ENCODE measurements at regions not wholly inside any gene's neighbourhood (a gene's known extent, or its start where the extent isn't known, plus 50 kb on each side); places are given as distances from the start of the nearest gene placed in this dataset.
A peak's percentile ranks its signal among the peaks of the same experiment; 100 is the strongest.

- H3K4me1 ChIP-seq (ENCODE audit: control insufficient read depth, insufficient read depth, low read length, unreplicated experiment): no peaks in the 10 kb centered on the region
- no peaks in the 10 kb centered on the region for H3K27me3 ChIP-seq (ENCODE audit: insufficient read depth, low read length)
- H3K4me3 ChIP-seq (ENCODE audit: low read depth, low read length): no peak overlapping the region
- H3K79me2 ChIP-seq (ENCODE audit: control insufficient read depth, insufficient read depth, low read length, unreplicated experiment): no peaks in the 10 kb centered on the region
- H3K36me3 ChIP-seq (ENCODE audit: insufficient read depth, low read length): no peaks in the 10 kb centered on the region
- H2AFZ ChIP-seq (ENCODE audit: low read length, unreplicated experiment): no peak overlapping the region
- no peak overlapping the region for H3K27ac ChIP-seq (ENCODE audit: low read depth, low read length)
Measured at GRCh38 chr6:122151763-122152162, 247.7 kb upstream of the HSF2 start.

- H3K79me2 ChIP-seq (ENCODE audit: control insufficient read depth, insufficient read depth, low read length, unreplicated experiment): no peaks in the 10 kb centered on the region
Measured at GRCh38 chr6:122153557-122153956, 245.9 kb upstream of the HSF2 start.

GRCh38 chr6:122154155-122154554 is 245.3 kb upstream of the HSF2 start:
- H2AFZ ChIP-seq (ENCODE audit: low read length, unreplicated experiment): no peak overlapping the region
- H3K4me3 ChIP-seq (ENCODE audit: low read depth, low read length): no peak overlapping the region

More at GRCh38 chr6:122153557-122153956, 245.9 kb upstream of the HSF2 start:
- Histone ChIP-seq H3K27ac (ENCODE audit: low read depth, low read length) (no peak overlapping the region), H3K36me3 (ENCODE audit: insufficient read depth, low read length) (no peaks in the 10 kb centered on the region), H3K4me3 (ENCODE audit: low read depth, low read length) (no peak overlapping the region), H2AFZ (ENCODE audit: low read length, unreplicated experiment) (no peak overlapping the region), H3K27me3 (ENCODE audit: insufficient read depth, low read length) (no peaks in the 10 kb centered on the region), H3K4me1 (ENCODE audit: control insufficient read depth, insufficient read depth, low read length, unreplicated experiment) (no peaks in the 10 kb centered on the region)

DNA sequence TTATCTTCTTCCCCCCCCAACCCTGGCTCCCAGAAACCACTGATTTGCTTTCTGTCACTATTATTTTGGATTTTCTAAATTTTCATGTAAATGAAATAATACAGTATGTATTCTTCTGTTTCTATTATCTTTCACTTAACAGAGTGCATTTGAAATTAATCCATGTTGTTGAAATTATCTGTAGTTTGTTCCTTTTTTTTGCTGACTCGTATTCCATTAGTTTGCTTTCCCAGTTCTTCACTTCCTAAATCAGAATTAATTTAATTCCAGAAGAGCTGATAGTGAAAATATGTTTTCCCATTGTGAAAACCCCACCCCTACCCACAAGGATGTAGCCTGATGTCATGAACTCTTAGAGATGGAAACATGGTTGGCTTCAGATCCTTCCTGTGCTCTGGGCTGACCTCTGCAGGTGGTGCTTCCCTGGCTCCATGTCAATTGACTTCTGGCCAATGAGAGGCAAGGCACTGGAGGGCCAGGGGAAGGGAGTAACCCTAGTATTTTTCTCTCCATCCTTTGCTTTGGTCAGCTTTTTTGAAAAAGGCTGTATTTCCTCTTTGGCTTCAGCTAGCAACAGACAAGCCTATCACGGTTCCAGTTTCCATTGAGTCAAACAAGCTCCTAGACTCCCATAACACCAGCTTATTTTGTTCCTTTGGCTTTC is 244.4 kb upstream of the HSF2 start:
- Histone ChIP-seq H3K27ac (ENCODE audit: low read depth, low read length) (no peak overlapping the region), H3K79me2 (ENCODE audit: control insufficient read depth, insufficient read depth, low read length, unreplicated experiment) (no peaks in the 10 kb centered on the region), H2AFZ (ENCODE audit: low read length, unreplicated experiment) (no peak overlapping the region), H3K4me3 (ENCODE audit: low read depth, low read length) (no peak overlapping the region), H3K36me3 (ENCODE audit: insufficient read depth, low read length) (no peaks in the 10 kb centered on the region), H3K4me1 (ENCODE audit: control insufficient read depth, insufficient read depth, low read length, unreplicated experiment) (no peaks in the 10 kb centered on the region), H3K27me3 (ENCODE audit: insufficient read depth, low read length) (no peaks in the 10 kb centered on the region)

More at GRCh38 chr6:122154155-122154554, 245.3 kb upstream of the HSF2 start:
- Histone ChIP-seq H3K27ac (ENCODE audit: low read depth, low read length) (no peak overlapping the region), H3K4me1 (ENCODE audit: control insufficient read depth, insufficient read depth, low read length, unreplicated experiment) (no peaks in the 10 kb centered on the region), H3K27me3 (ENCODE audit: insufficient read depth, low read length) (no peaks in the 10 kb centered on the region), H3K36me3 (ENCODE audit: insufficient read depth, low read length) (no peaks in the 10 kb centered on the region), H3K79me2 (ENCODE audit: control insufficient read depth, insufficient read depth, low read length, unreplicated experiment) (no peaks in the 10 kb centered on the region)

DNA sequence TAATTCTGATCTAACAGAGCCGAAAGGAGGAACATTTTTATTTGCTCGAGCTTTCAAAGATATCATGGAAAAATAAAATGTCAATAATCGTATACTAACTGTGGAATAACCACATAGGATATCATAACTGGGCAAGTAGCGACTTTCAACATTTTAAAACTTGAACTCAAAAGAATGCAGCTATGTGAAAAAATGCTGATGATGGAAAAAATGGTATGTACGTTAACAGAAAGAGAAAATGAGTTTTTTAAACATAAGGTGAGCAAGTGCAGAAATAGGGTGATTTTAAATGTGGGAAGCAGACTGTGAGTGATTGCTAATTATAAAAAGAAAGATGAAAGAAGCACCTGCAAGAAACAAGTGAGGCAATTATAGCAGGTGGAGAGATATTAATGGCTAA is 238.3 kb upstream of the HSF2 start:
- H2AFZ ChIP-seq (ENCODE audit: low read length, unreplicated experiment): no peak overlapping the region
- H3K27ac ChIP-seq (ENCODE audit: low read depth, low read length): no peak overlapping the region
- H3K4me1 ChIP-seq (ENCODE audit: control insufficient read depth, insufficient read depth, low read length, unreplicated experiment): no peaks in the 10 kb centered on the region

DNA sequence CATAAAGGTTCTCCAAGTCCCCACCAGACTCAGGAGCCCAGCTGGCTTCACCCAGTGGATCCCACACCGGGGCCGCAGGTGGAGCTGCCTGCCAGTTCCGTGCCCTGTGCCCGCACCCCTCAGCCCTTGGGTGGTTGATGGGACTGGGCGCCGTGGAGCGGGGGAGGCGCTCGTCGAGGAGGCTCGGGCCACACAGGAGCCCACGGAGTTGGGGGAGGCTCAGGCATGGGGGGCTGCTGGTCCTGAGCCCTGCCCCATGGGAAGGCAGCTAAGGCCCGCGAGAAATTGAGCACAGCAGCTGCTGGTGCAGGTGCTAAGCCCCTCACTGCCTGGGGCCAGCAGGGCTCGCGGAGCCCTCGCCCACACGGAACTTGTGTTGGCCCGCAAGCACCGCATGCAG is 234.4 kb upstream of the HSF2 start:
- no peaks in the 10 kb centered on the region for H3K4me1 ChIP-seq (ENCODE audit: control insufficient read depth, insufficient read depth, low read length, unreplicated experiment)
- H2AFZ ChIP-seq (ENCODE audit: low read length, unreplicated experiment): no peak overlapping the region
- no peak overlapping the region for H3K4me3 ChIP-seq (ENCODE audit: low read depth, low read length)
- H3K27ac ChIP-seq (ENCODE audit: low read depth, low read length): no peak overlapping the region
- H3K79me2 ChIP-seq (ENCODE audit: control insufficient read depth, insufficient read depth, low read length, unreplicated experiment): no peaks in the 10 kb centered on the region
- H3K27me3 ChIP-seq (ENCODE audit: insufficient read depth, low read length): no peaks in the 10 kb centered on the region
- H3K36me3 ChIP-seq (ENCODE audit: insufficient read depth, low read length): no peaks in the 10 kb centered on the region

More for the DNA sequence above, 238.3 kb upstream of the HSF2 start:
- Histone ChIP-seq H3K4me3 (ENCODE audit: low read depth, low read length) (no peak overlapping the region), H3K27me3 (ENCODE audit: insufficient read depth, low read length) (no peaks in the 10 kb centered on the region), H3K79me2 (ENCODE audit: control insufficient read depth, insufficient read depth, low read length, unreplicated experiment) (no peaks in the 10 kb centered on the region), H3K36me3 (ENCODE audit: insufficient read depth, low read length) (no peaks in the 10 kb centered on the region)

DNA sequence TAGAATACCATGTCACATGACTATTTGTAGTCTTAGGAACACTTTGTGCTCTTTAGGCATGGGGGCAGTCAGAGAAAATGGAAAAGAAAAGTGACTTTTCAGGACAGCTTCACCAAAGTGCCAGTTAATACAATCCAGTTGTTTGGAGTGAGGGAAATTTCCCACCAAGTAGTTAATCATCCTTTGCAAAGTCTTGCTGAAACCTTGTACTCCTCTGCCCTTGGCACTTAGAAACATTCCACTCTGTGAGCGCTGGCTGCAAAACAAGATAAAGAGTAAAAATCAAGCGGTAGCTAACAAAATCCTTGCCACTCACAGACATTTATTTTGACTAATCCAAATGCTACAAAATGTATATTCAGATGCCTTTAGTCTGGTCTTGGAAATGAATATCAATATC is 229.2 kb upstream of the HSF2 start:
- Histone ChIP-seq H3K4me1 (ENCODE audit: control insufficient read depth, insufficient read depth, low read length, unreplicated experiment) (no peaks in the 10 kb centered on the region), H2AFZ (ENCODE audit: low read length, unreplicated experiment) (no peak overlapping the region), H3K79me2 (ENCODE audit: control insufficient read depth, insufficient read depth, low read length, unreplicated experiment) (no peaks in the 10 kb centered on the region), H3K27ac (ENCODE audit: low read depth, low read length) (no peak overlapping the region), H3K27me3 (ENCODE audit: insufficient read depth, low read length) (no peaks in the 10 kb centered on the region), H3K36me3 (ENCODE audit: insufficient read depth, low read length) (no peaks in the 10 kb centered on the region), H3K4me3 (ENCODE audit: low read depth, low read length) (no peak overlapping the region)

GRCh38 chr6:122178988-122179387 is 220.5 kb upstream of the HSF2 start:
- no peaks in the 10 kb centered on the region for H3K79me2 ChIP-seq (ENCODE audit: control insufficient read depth, insufficient read depth, low read length, unreplicated experiment)
- no peak overlapping the region for H2AFZ ChIP-seq (ENCODE audit: low read length, unreplicated experiment)
- H3K36me3 ChIP-seq (ENCODE audit: insufficient read depth, low read length): no peaks in the 10 kb centered on the region
- H3K27ac ChIP-seq (ENCODE audit: low read depth, low read length): no peak overlapping the region
- H3K4me3 ChIP-seq (ENCODE audit: low read depth, low read length): no peak overlapping the region
- no peaks in the 10 kb centered on the region for H3K27me3 ChIP-seq (ENCODE audit: insufficient read depth, low read length)
- H3K4me1 ChIP-seq (ENCODE audit: control insufficient read depth, insufficient read depth, low read length, unreplicated experiment): no peaks in the 10 kb centered on the region

DNA sequence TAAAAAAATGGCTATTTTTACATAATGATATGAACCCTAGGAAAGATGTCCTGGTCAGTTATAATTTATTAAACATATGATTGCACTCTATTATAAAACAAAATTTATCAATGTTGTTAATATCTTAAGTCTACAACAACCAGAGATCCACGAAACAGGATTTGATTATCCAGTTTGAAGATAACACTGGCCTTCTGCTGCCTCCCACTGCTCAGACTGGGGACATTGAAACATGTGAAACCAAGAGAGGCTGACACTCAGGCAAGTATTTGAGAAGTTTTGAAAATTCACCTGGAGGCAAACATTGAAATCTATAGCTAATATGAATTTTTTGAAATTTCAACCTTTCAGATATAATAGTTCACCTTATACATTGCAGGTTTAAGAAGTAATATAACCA is 219.3 kb upstream of the HSF2 start:
- Histone ChIP-seq H3K4me1 (ENCODE audit: control insufficient read depth, insufficient read depth, low read length, unreplicated experiment) (no peaks in the 10 kb centered on the region), H3K27ac (ENCODE audit: low read depth, low read length) (no peak overlapping the region), H3K27me3 (ENCODE audit: insufficient read depth, low read length) (no peaks in the 10 kb centered on the region), H3K36me3 (ENCODE audit: insufficient read depth, low read length) (no peaks in the 10 kb centered on the region), H3K79me2 (ENCODE audit: control insufficient read depth, insufficient read depth, low read length, unreplicated experiment) (no peaks in the 10 kb centered on the region), H2AFZ (ENCODE audit: low read length, unreplicated experiment) (no peak overlapping the region), H3K4me3 (ENCODE audit: low read depth, low read length) (no peak overlapping the region)

- no peaks in the 10 kb centered on the region for H3K4me1 ChIP-seq (ENCODE audit: control insufficient read depth, insufficient read depth, low read length, unreplicated experiment)
- no peaks in the 10 kb centered on the region for H3K27me3 ChIP-seq (ENCODE audit: insufficient read depth, low read length)
- H2AFZ ChIP-seq (ENCODE audit: low read length, unreplicated experiment): no peak overlapping the region
- H3K4me3 ChIP-seq (ENCODE audit: low read depth, low read length): no peak overlapping the region
- no peaks in the 10 kb centered on the region for H3K79me2 ChIP-seq (ENCODE audit: control insufficient read depth, insufficient read depth, low read length, unreplicated experiment)
- H3K36me3 ChIP-seq (ENCODE audit: insufficient read depth, low read length): no peaks in the 10 kb centered on the region
- H3K27ac ChIP-seq (ENCODE audit: low read depth, low read length): no peak overlapping the region
Measured at GRCh38 chr6:122182061-122182460, 217.4 kb upstream of the HSF2 start.

DNA sequence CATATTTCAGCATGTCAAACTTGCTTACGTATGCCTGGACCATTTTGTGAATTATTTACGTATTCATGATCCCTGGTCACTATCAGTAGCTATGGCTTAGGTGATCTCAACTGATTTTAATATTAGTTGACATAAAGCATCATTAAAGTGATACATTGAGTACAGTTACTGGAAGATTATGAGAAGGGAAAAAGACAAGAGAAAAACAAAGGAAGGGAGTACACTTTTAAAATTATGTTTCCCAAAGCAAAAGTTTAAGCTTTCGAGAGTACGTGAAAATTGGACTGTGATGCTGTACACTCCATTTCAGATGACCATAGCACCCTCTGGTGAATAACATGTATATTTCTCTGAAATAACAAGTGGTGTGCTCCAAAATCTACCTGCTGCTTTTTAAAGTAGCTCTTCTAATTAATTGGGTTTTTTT is 215.0 kb upstream of the HSF2 start:
- no peak overlapping the region for H3K27ac ChIP-seq (ENCODE audit: low read depth, low read length)
- H3K4me3 ChIP-seq (ENCODE audit: low read depth, low read length): peak overlapping the region; percentile 68
- H3K4me1 ChIP-seq (ENCODE audit: control insufficient read depth, insufficient read depth, low read length, unreplicated experiment): no peaks in the 10 kb centered on the region
- peak overlapping the region; percentile 80 for H2AFZ ChIP-seq (ENCODE audit: low read length, unreplicated experiment)
- H3K79me2 ChIP-seq (ENCODE audit: control insufficient read depth, insufficient read depth, low read length, unreplicated experiment): no peaks in the 10 kb centered on the region
- H3K36me3 ChIP-seq (ENCODE audit: insufficient read depth, low read length): no peaks in the 10 kb centered on the region
- H3K27me3 ChIP-seq (ENCODE audit: insufficient read depth, low read length): no peaks in the 10 kb centered on the region
